Testis (tissue), 2 donors: ENCODE measurements at regions not wholly inside any gene's neighbourhood (a gene's known extent, or its start where the extent isn't known, plus 50 kb on each side); places are given as distances from the start of the nearest gene placed in this dataset.
"Not testable (repeated sequence)": the region's sequence is repeated elsewhere in the genome, so short reads cannot be mapped to it uniquely, and the experiment has no call there.

ENCODE experiments used
- POLR2A ChIP-seq: fragments of 450-650 bp; IDR thresholded peaks from one replicate; pipeline ENCODE4 v1.6.1; 2017; ENCODE audit warnings: antibody characterized with exemption, mild to moderate bottlenecking, moderate library complexity
- TF ChIP-seq, protein P1 (sequence below), 3 experiments: fragments of 450-650 bp in 2 of 3; fragments of 200-600 bp in 1 of 3; sonication (generic) in 1 of 3; IDR thresholded peaks; one replicate each; pipeline ENCODE4 v1.5.1; 2016 to 2019; ENCODE audit warnings: antibody characterized with exemption in 3 of 3, mild to moderate bottlenecking in 2 of 3, moderate library complexity in 1 of 3

DNA sequence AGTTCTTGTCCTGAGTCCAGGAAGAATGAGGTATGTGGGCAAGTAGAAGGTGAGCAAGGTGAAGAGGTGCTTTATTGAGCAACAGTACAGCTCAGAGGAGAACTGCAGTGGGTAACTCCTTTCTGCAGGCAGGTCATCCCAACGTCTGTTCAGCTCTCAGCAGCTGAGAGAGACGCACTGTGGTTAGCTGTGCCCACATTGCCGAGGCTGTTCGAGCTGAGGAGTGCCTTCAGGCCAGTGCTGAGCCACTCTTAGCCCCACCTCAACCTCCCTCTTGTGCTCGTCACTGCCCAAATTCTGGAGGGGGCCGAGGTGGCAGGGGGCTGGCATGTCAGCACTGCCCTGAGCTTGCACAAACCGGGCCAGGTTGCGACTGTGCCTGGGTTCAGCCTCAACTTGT, 191.8 kb downstream of the CWH43 start:
- TF ChIP-seq, protein P1, sequence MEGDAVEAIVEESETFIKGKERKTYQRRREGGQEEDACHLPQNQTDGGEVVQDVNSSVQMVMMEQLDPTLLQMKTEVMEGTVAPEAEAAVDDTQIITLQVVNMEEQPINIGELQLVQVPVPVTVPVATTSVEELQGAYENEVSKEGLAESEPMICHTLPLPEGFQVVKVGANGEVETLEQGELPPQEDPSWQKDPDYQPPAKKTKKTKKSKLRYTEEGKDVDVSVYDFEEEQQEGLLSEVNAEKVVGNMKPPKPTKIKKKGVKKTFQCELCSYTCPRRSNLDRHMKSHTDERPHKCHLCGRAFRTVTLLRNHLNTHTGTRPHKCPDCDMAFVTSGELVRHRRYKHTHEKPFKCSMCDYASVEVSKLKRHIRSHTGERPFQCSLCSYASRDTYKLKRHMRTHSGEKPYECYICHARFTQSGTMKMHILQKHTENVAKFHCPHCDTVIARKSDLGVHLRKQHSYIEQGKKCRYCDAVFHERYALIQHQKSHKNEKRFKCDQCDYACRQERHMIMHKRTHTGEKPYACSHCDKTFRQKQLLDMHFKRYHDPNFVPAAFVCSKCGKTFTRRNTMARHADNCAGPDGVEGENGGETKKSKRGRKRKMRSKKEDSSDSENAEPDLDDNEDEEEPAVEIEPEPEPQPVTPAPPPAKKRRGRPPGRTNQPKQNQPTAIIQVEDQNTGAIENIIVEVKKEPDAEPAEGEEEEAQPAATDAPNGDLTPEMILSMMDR (IDR thresholded peaks at IDR 0.05): not testable (repeated sequence)
- not testable (repeated sequence) for TF ChIP-seq POLR2A
